Stimulated activated naive CD4-positive, alpha-beta T cell treated with Interleukin-2 at 50 U/mL for 16 hours (primary cell): ENCODE measurements at regions not wholly inside any gene's neighbourhood (a gene's known extent, or its start where the extent isn't known, plus 50 kb on each side); places are given as distances from the start of the nearest gene placed in this dataset.
A peak's percentile ranks its signal among the peaks of the same experiment; 100 is the strongest.

Experiments
- DNase-seq: peaks from one replicate; lab custom pipeline; 2025; lab: John Stamatoyannopoulos, UW

DNA sequence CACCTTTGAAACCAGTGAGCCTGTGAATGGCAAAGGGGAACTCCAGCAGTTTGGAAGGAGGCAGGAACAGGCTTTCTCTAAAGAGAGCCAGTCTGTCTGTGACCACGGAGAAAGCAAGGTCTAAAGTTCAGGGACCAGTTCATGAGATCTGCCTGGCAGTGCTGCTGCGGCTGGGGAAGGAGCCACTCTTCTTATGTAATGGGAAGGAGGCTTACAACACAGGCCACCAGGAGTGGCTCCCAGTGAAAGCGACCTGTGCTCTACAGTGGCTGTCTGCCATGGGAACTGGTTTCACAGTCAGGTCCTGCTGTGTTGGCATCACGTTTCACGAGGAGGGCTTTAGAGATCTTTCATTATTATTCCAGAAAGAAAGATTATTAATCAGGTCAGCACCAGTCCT lies 291.9 kb upstream of the PRDM1 start:
- no peak for DNase-seq

DNA sequence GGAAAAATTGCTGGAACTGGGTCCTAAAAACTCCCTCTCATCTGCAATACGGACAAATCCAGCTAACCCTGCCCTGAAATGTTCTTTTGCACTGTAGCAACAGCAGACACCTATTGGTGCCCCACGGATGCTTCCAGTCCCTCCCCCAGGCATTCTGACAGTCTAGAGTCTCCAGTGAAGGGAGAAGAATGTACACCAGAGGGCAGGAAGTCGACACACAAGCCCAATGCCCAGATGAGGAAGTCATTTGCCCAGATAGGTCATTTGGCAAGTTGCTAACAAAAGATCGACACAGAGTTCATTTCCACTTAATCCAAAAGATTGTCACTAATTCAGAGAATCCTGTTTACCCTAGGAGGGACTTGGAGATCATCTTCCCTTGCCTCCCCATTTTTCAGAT lies 293.0 kb upstream of the PRDM1 start:
- no peak for DNase-seq

DNA sequence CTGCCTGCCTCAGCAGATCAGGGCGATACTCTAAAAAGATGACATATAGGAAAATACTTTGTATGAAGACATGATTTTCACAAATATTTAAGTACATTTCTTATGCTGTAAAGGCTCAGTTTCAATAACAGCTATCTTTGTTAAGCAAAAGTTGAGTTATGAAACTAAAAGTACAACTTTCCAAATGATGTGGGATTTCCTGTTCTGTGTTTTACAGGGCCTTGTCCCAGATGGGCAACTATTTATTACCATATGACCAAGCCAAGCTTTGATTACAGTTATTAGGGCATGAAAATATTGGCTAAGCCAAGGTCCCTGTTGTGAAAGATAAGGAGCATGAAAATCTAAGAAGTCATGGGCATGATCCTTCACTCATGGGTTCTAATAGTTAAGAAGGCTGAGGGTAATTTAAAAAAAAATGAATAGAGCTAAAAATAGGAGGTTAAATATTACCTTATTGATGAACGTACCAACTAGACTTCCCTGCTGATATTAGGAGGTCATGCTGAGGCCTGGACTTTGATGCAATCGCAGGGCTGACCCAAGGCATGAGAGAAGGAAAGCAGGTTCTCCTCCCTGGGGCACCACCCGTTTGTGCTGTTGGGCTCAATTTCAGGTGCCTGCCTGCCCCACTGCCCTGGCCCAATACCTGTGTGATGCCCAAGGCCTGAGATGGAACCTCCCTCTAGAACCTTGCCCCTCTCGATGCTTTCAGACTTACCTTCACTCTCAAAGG lies 294.4 kb upstream of the PRDM1 start:
- DNase-seq = no peak

DNA sequence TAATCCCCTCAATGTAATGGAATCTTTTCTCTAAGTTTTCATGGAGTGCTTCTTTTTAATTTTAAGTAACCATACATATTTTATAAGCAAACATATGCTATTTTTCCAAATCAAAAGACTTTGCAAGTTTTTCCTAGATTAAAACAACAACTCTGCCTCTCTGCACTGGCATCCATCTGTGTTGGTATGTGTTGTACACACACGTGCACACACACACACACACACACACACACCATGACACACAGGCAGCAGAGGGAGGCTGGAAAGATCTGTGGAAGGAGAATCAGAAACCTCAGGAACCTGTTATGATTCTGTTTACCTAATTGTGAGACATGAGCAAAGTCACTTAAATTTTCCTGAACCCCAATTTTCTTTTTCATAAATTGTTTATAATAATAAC lies 295.0 kb upstream of the PRDM1 start:
- no peak for DNase-seq

DNA sequence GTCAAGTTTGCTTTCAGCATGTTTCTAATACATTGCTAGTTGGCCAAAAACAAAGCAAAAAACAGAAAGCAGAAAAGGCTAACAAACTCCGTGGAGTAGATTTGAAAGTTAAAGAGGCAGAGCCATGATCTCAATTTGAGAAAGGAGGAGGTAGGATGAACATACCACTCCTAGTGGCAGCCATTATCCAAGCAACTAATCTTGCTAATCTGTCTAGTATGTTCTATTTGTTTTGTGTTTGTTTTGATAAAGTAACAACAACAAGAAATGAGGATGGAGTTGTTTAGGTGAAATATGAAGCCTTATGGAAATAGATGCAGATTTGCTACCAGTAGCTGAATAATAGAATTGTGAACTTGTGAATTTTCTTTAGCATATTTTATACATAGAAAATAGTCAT lies 295.5 kb upstream of the PRDM1 start:
- no peak for DNase-seq

DNA sequence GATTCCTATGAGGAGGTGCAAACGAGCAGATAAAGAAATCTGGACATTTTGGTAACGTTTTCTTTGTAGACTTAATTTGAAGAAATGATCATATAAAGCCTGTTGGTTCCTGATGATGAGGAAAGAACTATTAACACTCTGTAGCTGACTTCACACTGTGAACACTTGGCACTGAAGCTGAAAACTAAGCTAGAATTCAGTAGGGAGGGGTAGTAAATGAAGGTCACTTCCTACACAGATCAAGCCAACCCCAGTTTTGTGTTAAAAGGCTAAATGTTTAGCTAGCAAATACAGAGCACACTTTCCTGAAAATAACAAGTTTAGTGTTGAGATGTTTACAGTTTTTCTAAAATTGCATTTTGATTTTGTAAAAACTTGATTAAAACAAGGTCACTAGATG lies 296.2 kb upstream of the PRDM1 start:
- DNase-seq = no peak

DNA sequence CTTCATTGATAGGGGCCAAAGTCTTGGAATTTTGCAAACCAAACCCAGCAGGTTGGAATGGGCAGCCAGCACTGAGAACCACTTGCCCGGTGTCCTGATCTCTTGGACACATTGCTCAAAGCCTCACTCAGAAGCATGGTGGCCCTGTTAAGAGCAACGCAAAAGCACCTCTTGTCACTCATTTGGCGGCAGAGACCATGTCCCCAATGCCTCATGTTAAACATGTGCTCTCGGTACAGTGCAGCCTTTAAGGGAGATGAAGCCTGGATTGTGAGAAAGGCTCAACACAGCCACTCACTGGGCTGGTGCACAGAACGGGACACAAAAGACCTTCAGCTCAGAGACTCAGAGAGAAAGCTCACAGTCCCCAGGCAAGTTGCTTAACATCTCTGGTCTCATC lies 298.4 kb upstream of the PRDM1 start:
- DNase-seq = no peak

DNA sequence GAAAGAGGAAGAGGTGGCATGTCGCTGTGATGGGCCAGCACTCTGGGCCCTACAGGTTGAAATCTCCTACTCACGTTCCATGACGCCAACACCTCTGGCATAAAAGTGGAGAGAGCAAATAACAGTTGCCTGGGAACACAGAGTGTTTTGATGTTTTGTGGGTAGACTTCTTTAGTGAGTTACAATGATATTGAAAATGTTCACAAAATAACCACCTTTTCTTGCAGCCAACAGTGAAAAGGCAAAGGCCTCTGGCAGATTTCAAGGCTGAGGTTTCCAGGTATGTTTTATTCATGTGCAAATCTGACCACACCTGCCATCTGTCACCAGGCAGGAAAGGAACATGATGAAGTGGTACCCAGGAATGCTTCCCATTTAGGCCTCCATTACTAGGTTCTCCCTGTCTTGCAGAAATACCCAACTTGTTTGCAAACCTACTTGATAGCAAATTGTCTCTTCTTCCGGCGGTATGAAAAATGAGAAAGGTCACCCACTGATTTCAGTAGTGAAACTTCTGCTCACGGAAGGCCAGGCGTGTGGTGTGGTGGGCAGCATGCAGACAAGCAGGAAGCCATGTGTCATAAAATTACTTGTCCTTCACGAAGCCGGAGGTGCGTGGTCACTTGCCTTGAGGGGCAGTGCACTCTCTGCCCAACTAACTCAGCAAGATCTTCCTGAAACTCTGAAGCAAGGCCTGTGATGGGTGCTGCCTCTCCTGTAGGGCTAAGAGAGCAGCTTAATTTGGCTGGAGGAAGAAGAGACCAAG lies 299.1 kb upstream of the PRDM1 start:
- no peak for DNase-seq

DNA sequence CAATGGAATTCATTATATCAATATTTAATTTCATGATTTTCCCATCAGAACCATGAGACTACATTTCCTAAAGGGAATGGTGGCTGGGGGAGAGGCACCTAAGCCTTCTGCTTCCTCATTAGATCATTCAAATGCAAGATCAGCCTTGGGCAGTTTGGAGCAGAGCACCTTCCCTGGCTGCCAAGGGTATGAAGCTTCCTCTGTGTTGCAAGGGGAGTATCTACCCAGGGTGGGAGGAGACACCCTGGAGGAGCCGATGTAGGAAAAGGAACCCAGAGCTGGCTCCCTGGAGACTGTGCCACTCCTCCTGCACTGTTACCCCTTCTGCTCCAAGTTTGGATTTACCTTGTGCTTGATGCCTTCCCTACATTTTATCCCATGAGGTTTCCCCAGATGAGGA lies 299.7 kb upstream of the PRDM1 start:
- DNase-seq = no peak

DNA sequence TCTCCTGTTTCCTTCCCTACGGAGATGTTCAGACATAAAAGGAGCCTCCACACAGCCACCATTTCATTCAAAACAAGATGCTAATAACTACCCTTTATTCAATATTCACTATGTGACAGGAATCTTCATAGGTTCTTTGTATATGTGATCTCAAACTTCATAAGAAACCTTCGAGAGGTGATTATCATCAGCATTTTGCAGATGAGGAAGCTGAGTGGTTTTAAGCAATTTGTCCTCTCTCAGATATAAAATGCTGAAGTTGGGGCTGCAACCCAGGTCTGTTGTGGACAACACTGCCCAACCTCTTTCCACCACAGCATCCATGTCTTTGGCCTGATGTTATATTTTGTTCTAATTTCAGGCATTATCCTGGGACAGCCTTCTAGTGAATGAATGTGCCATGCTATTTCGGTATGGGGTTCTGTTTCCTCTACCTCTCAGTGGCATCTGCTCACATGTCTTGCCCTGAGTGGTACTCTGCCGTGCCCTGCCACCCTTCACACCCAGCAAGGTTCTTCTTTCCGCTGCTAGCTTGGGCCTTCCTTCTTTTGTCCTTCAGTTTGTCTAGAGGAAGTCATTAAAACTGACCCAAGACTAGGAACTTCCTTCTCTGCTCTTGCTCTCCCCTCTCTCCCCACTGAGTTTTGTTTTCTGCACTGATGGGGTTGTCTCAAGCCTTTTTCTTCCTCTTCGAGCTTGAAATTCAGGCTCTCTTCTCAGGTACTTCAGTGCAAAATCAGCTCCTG lies 300.9 kb upstream of the PRDM1 start:
- no peak for DNase-seq

DNA sequence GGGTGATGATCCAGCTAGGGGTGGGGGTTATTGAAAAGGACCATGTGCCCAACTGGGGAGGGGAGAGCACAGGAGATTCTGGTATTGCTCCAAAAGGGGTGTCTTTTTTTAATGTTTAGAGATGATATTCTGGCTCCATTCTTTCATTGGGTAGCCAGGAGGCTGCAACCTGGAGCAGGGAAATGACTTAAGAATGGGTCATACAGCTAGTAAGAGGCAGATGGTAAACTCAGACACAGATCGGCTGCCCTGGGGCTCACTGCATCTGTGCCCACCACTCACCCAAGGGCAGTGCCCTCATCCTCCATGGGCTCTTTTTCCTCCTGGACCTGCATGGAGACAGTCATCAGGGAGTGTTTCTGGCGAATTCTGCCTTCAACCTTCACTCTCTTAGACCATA lies 302.0 kb upstream of the PRDM1 start:
- DNase-seq = no peak

DNA sequence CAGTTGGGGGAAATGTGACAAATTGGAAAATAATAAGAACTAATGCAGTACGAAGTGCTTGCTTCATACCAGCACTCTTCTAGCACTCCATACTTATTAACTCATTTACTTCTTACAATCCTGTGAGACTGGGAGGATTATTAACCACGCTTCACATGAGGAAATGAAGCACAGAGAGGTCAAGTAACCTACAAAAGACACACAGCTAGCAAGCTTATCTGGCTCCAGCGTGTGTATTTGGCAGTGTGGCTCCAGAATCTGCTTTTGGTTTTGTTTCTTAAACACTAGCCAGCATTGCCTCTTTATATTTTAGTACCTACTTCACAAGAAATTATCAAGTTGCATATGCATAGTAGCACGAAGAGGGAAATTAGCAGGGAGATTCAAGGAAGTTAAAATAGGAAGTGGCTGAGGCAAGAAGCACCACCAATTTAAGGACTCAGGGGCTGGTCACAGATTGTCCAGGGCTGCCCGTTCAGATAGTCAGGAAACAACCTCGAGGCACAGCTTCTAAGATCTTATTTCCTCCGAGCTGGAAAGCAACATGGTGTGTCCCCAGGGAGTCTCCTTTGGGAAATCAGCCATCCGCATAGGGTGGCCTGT lies 302.7 kb upstream of the PRDM1 start:
- no peak for DNase-seq

DNA sequence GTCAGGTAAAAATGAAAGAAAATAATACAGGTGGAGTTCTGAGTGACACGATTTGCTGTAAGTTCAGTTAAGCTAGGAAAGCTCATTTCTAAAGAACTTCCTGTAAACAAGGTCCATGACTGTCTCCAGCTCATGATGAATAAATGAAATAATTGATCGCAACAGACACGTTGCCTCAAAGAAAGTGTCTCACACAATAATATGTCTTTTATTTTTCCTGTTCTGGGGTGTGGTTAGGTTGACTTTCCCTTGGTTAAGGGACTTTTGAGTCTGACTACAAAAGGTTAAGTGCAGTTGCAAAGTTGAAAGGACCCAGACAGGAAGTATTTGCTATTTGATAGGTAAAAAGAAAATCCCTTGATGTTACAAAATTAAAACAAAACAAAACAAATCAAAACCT lies 304.2 kb upstream of the PRDM1 start:
- no peak for DNase-seq

DNA sequence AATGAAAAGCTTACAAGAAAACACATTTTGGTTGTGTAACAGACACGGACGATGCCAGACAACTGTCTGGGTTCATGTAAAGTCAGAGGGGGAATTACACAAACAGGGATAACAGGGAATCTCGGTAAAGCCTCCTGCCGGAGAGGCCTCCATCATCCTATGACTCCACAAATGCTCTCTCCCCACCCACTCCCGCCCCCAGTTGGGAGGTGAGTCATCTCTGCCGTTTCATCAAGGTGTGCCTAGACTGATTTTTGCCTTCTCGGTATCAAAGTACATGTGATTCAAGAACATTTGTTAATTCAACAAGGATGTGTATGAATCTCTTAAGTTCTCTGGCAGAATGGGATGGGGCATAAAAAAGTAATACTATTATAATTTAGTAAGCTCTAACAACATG lies 304.9 kb upstream of the PRDM1 start:
- peak; percentile 73 for DNase-seq

DNA sequence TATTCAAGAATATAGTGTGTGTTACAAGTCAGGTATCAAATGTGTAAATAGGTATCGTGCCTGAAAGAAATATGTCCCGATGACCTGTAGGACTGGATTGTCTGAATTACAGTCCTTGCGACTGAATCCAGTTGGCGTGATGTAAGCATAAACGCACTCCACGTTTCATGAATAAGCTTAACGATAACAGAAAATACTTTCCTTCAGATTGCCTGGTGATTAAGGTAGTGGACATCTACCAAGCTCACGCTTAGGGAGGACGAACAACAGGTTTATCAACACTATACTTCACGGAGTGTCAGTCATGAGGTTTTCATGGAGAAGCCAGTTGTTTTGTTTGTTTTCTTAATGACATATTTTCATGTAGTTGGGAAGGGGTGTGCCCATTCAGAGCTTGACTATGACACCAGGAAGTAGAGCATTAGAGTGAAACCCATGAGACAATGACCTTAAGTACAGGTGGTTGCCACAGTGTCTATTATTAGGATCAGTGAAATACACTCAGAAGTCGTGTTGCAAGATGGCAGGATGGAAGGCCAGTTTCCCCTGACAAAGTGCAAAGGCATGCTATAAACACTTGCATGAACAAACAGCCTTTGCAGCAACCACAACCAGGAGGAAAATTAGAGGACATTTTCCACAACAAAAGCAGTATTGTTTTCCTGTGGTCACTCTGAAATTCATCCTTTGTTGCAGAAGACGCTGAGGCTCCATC lies 305.8 kb upstream of the PRDM1 start:
- no peak for DNase-seq

DNA sequence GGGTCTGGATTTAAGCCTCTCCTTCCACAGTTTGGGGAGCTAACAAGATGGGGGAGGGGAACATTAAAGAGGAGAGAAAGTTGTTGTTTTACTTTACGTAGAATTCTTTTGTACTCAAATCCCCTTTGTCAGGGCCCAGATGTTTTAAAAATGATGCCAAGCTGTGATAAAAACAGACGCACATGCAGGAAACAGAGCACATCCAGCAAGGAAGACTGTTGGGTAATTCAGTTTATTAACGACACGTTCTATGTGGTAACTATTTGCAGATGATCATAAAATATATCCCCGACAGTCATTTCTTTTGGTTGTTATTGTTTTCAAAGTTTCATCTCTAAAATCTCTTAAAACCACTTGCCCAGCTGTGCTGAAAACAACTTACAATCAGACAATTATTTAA lies 307.0 kb upstream of the PRDM1 start:
- no peak for DNase-seq

DNA sequence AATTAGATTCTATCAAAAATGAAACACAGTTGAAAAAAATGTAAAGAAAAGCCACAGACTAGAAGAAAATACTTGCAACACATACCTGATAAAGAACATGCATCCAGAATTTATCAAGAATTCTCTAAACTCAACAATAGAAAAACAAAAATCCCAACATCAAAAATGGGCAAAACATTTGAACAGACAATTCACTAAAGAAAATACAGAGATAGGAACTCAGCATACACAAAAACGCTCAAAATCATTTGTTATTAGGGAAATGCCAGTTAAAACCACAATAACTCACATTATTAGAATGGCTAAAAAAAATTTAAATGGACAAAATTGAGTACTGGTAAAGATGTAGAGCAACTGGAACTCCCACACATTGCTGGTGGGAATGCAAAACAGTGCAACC lies 311.0 kb upstream of the PRDM1 start:
- no peak for DNase-seq

DNA sequence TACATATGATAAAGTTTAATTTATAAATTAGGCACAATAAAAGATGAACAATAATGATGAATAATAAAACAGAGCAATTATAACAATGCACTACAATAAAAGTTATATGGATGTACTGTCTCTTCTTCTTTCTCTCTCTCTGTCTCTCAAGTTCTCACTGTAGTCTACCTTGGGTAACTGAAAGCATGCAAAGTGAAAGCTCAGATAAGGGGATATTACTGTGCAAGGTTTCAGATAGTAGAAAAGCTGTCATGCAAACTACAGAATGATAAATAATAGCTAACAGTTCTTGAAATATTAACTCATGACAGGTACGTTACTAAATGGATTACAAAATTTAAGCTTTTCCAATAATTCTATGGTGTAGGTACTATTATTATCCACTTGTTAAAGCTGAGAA lies 311.9 kb upstream of the PRDM1 start:
- no peak for DNase-seq

DNA sequence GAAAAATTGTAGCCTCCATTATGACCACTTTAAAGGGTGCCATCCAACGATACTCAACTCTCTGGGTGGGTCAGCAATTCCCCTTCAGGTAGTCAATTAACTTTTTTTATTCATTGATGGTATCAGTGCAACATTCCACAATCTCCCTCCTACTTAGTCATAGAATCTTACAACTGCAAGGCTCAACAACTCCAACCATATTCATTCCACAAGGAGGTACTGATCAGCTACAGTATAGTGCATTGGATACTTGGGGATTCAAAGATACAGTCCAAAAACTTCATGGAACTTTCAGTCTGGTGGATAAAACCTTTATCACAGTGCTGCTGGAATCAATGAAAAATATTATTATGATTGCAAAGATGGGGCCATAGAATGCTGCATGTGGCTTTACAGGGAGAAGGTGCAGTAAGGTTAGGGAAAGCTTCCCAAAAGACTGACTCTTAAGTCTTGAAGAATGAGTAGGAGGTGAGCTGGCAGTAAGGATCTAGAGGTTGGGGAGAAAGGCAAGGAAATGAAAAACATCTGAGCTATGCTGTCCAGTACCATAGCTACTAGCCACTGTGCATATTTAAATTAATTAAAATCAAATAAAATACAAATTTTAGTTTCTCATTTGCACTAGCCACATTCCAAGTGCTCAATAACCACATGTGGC lies 314.7 kb upstream of the PRDM1 start:
- no peak for DNase-seq

DNA sequence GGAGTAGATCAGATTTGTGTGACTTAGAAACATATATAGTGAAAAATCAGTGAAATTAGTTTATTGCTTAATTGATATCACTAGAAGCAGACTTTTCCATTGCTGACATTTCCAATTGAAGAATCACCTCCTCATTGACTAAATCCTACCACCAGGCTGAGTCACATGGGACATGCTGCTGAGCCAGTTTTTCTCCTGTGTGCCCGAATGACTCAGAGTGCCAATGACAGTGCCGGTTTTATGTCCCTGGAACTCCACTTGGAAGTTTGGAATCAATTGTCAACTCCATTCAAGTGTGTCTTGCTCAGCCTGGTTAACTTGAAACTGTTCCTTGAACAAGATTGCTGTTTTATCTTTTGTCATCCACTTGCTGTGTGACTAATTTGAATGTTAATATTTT lies 316.1 kb upstream of the PRDM1 start:
- DNase-seq = no peak

DNA sequence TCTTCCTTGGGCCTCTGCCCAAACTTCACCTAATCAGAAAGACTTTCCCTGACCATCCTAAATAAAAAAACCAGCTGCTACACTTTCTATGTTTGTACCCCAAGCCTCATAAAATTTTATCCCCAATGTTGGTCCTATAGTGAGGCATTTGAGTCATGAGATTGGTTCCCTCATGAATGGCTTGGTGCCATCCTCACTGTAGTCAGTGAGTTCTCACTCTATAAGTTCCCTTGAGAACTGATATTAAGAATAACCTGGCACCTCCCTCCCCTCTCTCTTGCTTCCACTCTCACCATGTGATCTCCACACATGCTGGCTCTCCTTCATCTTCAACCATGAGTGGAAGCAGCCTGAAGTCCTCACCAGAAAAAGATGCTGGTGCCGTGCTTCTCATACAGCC lies 316.9 kb upstream of the PRDM1 start:
- DNase-seq = no peak

DNA sequence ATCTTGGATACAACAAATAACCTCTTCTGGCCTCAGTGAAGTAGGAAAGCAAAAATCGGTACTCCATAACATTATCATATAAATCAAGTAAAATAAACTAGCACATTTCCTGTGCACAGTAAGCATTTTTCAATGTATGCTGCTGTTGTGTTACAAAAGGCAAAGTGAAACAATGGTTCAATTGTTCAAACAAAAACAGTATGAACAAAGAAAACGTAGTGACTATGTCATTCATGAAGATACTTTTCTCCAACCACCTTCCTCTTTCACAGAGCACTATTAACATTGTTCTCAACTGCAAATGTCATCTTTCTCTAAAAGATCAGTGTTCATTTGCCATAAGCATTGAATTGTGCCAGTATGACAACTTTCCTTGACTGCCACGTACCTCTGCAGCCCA lies 318.6 kb upstream of the PRDM1 start:
- DNase-seq = no peak
